Mesodermal cell (in vitro differentiated cells): ENCODE measurements at regions not wholly inside any gene's neighbourhood (a gene's known extent, or its start where the extent isn't known, plus 50 kb on each side); places are given as distances from the start of the nearest gene placed in this dataset.
"Not testable (repeated sequence)": the region's sequence is repeated elsewhere in the genome, so short reads cannot be mapped to it uniquely, and the experiment has no call there.

ENCODE experiments used
- H3K27ac ChIP-seq: 2 replicates; pipeline ENCODE4 v1.7.0; 2013; ENCODE audit warnings: mild to moderate bottlenecking, low read depth, low read length, moderate library complexity; ENCODE audit not compliant: severe bottlenecking
- H3K36me3 ChIP-seq: 2 replicates; pipeline ENCODE4 v1.7.1; 2013; ENCODE audit warnings: mild to moderate bottlenecking, low read length, moderate library complexity; ENCODE audit not compliant: control insufficient read depth, insufficient read depth
- H3K4me1 ChIP-seq: one replicate; pipeline ENCODE4 v1.7.1; 2013; ENCODE audit warnings: mild to moderate bottlenecking, low read length; ENCODE audit not compliant: insufficient read depth, control insufficient read depth, poor library complexity, severe bottlenecking
- H3K4me3 ChIP-seq: 2 replicates; pipeline ENCODE4 v1.7.0; 2013; ENCODE audit warnings: low read length, control low read depth, mild to moderate bottlenecking; ENCODE audit not compliant: insufficient read depth, poor library complexity, severe bottlenecking; ENCODE audit errors: extremely low read depth
- H3K9me3 ChIP-seq: 2 replicates; pipeline ENCODE4 v1.7.1; 2013; ENCODE audit warnings: mild to moderate bottlenecking, low read length, moderate library complexity; ENCODE audit not compliant: control insufficient read depth
- WGBS, 2 experiments: methylation state at CpG; one replicate each; pipeline ENCODE4 v1.1.5; 2013; ENCODE audit warnings: missing lambda C conversion rate in 2 of 2; ENCODE audit not compliant: insufficient coverage in 2 of 2; 5-methylcytosine and 5-hydroxymethylcytosine counted together

DNA sequence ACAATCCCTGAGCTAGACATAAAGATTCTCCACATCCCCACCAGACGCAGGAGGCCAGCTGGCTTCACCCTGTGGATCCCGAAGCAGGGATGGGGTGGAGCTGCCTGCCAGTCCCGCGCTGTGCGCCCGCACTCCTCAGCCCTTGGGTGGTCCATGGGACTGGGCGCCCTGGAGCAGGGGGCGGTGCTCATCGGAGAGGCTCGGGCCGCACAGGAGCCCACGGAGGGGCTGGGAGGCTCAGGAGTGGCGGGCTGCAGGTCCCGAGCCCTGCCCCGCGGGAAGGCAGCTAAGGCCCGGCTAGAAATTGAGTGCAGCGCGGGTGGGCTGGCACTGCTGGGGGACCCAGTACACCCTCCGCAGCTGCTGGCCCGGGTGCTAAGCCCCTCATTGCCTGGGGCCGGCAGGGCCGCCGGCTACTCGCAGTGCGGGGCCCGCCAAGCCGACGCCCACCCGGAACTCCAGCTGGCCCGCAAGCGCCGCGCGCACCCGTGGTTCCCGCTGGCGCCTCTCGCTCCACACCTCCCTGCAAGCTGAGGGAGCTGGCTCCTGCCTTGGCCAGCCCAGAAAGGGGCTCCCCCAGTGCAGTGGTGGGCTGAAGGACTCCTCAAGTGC is 1032.2 kb upstream of the PCDH20 start:
- H3K36me3 ChIP-seq, H3K9me3 ChIP-seq, H3K4me3 ChIP-seq, H3K4me1 ChIP-seq, H3K27ac ChIP-seq: not testable (repeated sequence)
- WGBS, 2 experiments, result 95% methylated on average over 20 to 35 of the region's 39 CpGs

DNA sequence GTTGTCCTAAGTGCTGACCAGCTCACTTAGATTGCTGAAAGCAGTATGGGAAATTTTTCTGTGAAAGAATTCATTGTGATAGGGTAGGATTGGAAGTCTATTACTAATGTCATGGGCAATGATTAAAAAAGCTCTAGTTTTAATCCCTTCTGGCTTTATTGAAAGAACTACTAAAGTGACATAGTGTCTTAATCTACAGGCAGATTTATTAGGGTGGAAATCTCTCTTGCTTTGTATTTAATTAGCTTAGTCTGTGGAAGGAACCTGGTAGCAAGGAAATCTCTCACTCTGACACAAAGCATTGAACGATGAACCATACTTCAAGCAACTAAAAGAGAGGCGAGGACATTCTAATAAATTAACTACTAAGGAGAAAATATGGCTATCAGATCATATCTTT is 1029.2 kb upstream of the PCDH20 start:
- Histone ChIP-seq H3K9me3 (no peaks in the 10 kb centered on the region), H3K36me3 (no peaks in the 10 kb centered on the region), H3K4me1 (no peaks in the 10 kb centered on the region), H3K4me3 (no peak overlapping the region), H3K27ac (no peak overlapping the region)
- WGBS, 2 experiments, result no CpG with 5 or more reads among the region's 2 CpGs

GRCh38 chr13:62434081-62434480 is 1018.4 kb upstream of the PCDH20 start:
- no peaks in the 10 kb centered on the region for H3K36me3 ChIP-seq
- H3K4me3 ChIP-seq, result no peak overlapping the region
- H3K4me1 ChIP-seq, result no peaks in the 10 kb centered on the region
- H3K9me3 ChIP-seq, result no peaks in the 10 kb centered on the region
- H3K27ac ChIP-seq, result no peak overlapping the region

GRCh38 chr13:62433660-62434059 is 1018.0 kb upstream of the PCDH20 start:
- no peaks in the 10 kb centered on the region for H3K4me1 ChIP-seq
- H3K27ac ChIP-seq, result no peak overlapping the region
- no peaks in the 10 kb centered on the region for H3K9me3 ChIP-seq
- H3K4me3 ChIP-seq, result no peak overlapping the region
- H3K36me3 ChIP-seq, result no peaks in the 10 kb centered on the region

- Histone ChIP-seq H3K9me3 (no peaks in the 10 kb centered on the region), H3K27ac (no peak overlapping the region), H3K36me3 (no peaks in the 10 kb centered on the region), H3K4me1 (no peaks in the 10 kb centered on the region), H3K4me3 (no peak overlapping the region)
Measured at GRCh38 chr13:62432906-62433305, 1017.3 kb upstream of the PCDH20 start.

- H3K4me3 ChIP-seq, result no peak overlapping the region
- H3K36me3 ChIP-seq, result no peaks in the 10 kb centered on the region
- no CpG with 5 or more reads among the region's 1 CpG for WGBS, 2 experiments
Measured at GRCh38 chr13:62432295-62432694, 1016.6 kb upstream of the PCDH20 start.

DNA sequence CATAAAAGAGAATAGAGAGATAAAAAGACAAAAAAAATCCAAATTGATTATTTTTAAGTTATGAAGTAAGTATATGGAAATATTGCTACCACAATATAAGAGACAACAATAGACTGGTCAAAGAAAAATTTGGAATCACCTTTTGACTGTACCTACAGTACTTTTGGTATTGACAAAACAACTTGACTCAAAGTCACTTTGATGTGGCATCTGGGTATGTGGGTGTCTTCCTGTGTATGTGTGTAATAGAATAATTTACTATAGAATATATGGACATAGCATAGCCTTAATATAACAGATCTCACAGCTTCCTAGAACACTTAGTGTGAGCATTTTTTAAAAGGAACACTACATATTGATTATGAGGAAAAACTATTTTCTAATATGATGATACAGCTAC is 1016.2 kb upstream of the PCDH20 start:
- Histone ChIP-seq H3K36me3 (no peaks in the 10 kb centered on the region), H3K27ac (no peak overlapping the region), H3K4me3 (no peak overlapping the region), H3K4me1 (no peaks in the 10 kb centered on the region), H3K9me3 (no peaks in the 10 kb centered on the region)

More at GRCh38 chr13:62432295-62432694, 1016.6 kb upstream of the PCDH20 start:
- H3K9me3 ChIP-seq, result no peaks in the 10 kb centered on the region
- H3K27ac ChIP-seq, result no peak overlapping the region
- H3K4me1 ChIP-seq, result no peaks in the 10 kb centered on the region

GRCh38 chr13:62418872-62419271 is 1003.2 kb upstream of the PCDH20 start:
- Histone ChIP-seq H3K27ac (no peak overlapping the region), H3K9me3 (no peaks in the 10 kb centered on the region), H3K36me3 (no peaks in the 10 kb centered on the region), H3K4me1 (no peaks in the 10 kb centered on the region), H3K4me3 (no peak overlapping the region)
- WGBS, 2 experiments, result 100% methylated on average over 2 of the region's 3 CpGs; no CpG with 5 or more reads in 1 of the 2 experiments

- Histone ChIP-seq H3K4me3 (no peak overlapping the region), H3K4me1 (no peaks in the 10 kb centered on the region), H3K27ac (no peak overlapping the region), H3K9me3 (no peaks in the 10 kb centered on the region), H3K36me3 (no peaks in the 10 kb centered on the region)
- 71 to 100% methylated on average over 1 of the region's 4 CpGs for WGBS, 2 experiments
Measured at GRCh38 chr13:62418376-62418775, 1002.7 kb upstream of the PCDH20 start.

- H3K27ac ChIP-seq, result no peak overlapping the region
- no peak overlapping the region for H3K4me3 ChIP-seq
- H3K9me3 ChIP-seq, result no peaks in the 10 kb centered on the region
- H3K4me1 ChIP-seq, result no peaks in the 10 kb centered on the region
- 77 to 100% methylated on average over 1 to 3 of the region's 5 CpGs for WGBS, 2 experiments
- no peaks in the 10 kb centered on the region for H3K36me3 ChIP-seq
Measured at GRCh38 chr13:62407871-62408270, 992.2 kb upstream of the PCDH20 start.

- 100% methylated on average over 1 of the region's 2 CpGs; no CpG with 5 or more reads in 1 of the 2 experiments for WGBS, 2 experiments
- Histone ChIP-seq H3K4me1 (no peaks in the 10 kb centered on the region), H3K4me3 (no peak overlapping the region), H3K9me3 (no peaks in the 10 kb centered on the region), H3K36me3 (no peaks in the 10 kb centered on the region), H3K27ac (no peak overlapping the region)
Measured at GRCh38 chr13:62388515-62388914, 972.9 kb upstream of the PCDH20 start.

DNA sequence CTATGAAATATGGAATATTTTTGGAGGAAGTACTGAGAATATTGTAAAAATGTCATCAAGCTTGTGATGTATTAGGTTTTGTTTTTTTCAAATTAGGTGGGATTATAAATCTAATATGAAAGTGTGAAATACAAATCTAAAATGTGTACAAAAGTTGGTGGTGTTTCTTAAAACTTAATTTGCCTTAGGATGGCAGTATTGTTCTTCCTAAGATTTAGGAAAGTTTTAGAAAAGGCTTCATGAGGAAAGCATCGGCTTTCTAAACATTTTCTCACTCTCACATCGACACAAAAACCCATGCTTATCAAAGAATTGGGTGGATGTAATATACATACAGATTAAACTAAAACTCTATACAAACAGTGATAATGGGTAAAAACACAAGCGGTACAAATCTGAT is 972.0 kb upstream of the PCDH20 start:
- Histone ChIP-seq H3K4me3 (no peak overlapping the region), H3K4me1 (no peaks in the 10 kb centered on the region)
- WGBS, 2 experiments, result no CpG with 5 or more reads among the region's 3 CpGs

More for the DNA sequence above, 972.0 kb upstream of the PCDH20 start:
- no peaks in the 10 kb centered on the region for H3K9me3 ChIP-seq
- H3K27ac ChIP-seq, result no peak overlapping the region
- no peaks in the 10 kb centered on the region for H3K36me3 ChIP-seq
